GM10266 (cell line): ENCODE measurements at regions not wholly inside any gene's neighbourhood (a gene's known extent, or its start where the extent isn't known, plus 50 kb on each side); places are given as distances from the start of the nearest gene placed in this dataset.

ENCODE experiments used
- DNase-seq: peaks from one replicate; pipeline ENCODE4 v3.0.0; 2012; ENCODE audit errors: extremely low spot score
- TF ChIP-seq, protein P1 (sequence below): IDR thresholded peaks from 2 replicates; pipeline ENCODE4 v1.5.1; 2012; ENCODE audit warnings: mild to moderate bottlenecking, low read depth; ENCODE audit not compliant: control insufficient read depth, insufficient read depth; ENCODE audit errors: missing control alignments

- TF ChIP-seq, protein P1, sequence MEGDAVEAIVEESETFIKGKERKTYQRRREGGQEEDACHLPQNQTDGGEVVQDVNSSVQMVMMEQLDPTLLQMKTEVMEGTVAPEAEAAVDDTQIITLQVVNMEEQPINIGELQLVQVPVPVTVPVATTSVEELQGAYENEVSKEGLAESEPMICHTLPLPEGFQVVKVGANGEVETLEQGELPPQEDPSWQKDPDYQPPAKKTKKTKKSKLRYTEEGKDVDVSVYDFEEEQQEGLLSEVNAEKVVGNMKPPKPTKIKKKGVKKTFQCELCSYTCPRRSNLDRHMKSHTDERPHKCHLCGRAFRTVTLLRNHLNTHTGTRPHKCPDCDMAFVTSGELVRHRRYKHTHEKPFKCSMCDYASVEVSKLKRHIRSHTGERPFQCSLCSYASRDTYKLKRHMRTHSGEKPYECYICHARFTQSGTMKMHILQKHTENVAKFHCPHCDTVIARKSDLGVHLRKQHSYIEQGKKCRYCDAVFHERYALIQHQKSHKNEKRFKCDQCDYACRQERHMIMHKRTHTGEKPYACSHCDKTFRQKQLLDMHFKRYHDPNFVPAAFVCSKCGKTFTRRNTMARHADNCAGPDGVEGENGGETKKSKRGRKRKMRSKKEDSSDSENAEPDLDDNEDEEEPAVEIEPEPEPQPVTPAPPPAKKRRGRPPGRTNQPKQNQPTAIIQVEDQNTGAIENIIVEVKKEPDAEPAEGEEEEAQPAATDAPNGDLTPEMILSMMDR: no peak
- no peak for DNase-seq
Observed at GRCh38 chr15:35764661-35765519, 218.9 kb upstream of the DPH6 start.

DNA sequence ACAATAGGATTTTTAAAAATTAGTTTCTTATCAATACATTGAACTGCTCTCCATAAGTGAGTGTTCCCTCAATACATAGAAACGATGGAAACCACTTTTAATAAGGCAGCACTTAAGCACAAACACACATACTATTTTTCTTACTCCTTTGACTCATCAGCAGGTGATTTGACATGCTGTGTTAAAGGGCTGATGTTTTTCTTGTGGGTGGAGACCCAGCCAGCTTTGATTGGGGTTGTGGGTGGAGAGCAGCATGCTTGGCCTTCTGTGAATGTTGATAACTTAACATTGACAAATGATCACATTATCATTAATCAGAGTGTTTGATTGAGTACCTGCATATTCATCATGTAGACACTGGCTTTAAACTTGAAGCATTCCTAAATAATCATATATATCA is 223.0 kb upstream of the DPH6 start:
- no peak for DNase-seq
- TF ChIP-seq, protein P1: no peak

- no peak for DNase-seq
- TF ChIP-seq, protein P1: no peak
Observed at GRCh38 chr15:35769656-35770055, 223.7 kb upstream of the DPH6 start.

- TF ChIP-seq, protein P1: no peak
- no peak for DNase-seq
Observed at GRCh38 chr15:35771746-35772442, 225.9 kb upstream of the DPH6 start.

- TF ChIP-seq, protein P1: no peak
- no peak for DNase-seq
Observed at GRCh38 chr15:35774653-35775052, 228.7 kb upstream of the DPH6 start.

DNA sequence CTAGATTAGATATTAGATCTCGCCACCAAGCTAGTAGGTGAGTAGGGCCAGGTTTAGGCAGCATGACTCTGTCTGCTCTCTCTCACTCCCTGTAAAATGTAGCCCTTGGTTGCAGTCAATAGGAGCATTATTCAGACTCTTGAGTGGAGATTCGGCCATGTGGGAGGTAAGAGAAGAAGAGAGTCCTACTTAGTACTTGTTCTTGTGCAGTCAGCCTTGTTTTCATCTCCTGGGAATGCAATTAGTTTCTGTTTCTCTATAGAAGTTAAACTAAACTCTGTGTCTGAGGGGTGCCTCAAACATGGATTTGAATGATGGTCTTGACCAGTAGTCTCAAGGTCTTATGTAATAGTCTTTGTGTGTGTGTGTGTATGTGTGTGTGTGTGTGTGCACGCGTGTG is 229.5 kb upstream of the DPH6 start:
- DNase-seq: no peak
- TF ChIP-seq, protein P1: no peak

- no peak for DNase-seq
- TF ChIP-seq, protein P1: no peak
Observed at GRCh38 chr15:35777061-35777460, 231.1 kb upstream of the DPH6 start.
